T-cell (primary cell): ENCODE measurements at regions not wholly inside any gene's neighbourhood (a gene's known extent, or its start where the extent isn't known, plus 50 kb on each side); places are given as distances from the start of the nearest gene placed in this dataset.
"Not testable (repeated sequence)": the region's sequence is repeated elsewhere in the genome, so short reads cannot be mapped to it uniquely, and the experiment has no call there.

Experiments used
- ATAC-seq, 4 experiments: fragments of 200-7000 bp in 3 of 4; fragments of 150-1000 bp in 1 of 4; cut with Tn5 transposase; replicated peaks in 1 of 4; 1 replicate in 3 of 4; 2 replicates in 1 of 4; pipeline ENCODE4 v1.10.0; 2021; ENCODE audit warnings: moderate library complexity in 3 of 4, mild to moderate bottlenecking in 2 of 4, moderate number of reproducible peaks in 1 of 4
- CTCF ChIA-PET, 2 donors: fragments of 300-600 bp; sonication (Branson Sonifier 250); formaldehyde crosslinking; loops; one replicate each; lab custom pipeline; 2022; ENCODE audit warnings: antibody characterized with exemption in 2 of 2; lab: Charles Lee
- POLR2A ChIA-PET, 2 donors: fragments of 300-600 bp; sonication (Branson Sonifier 250); formaldehyde crosslinking; loops; one replicate each; lab custom pipeline; 2022; ENCODE audit warnings: antibody characterized with exemption in 2 of 2; lab: Charles Lee
- DNase-seq, 35 experiments: peaks; one replicate each; pipeline versions ENCODE4 v3.0.0 to v3.0.0-alpha.2; 2013 to 2023
- H3K27ac ChIP-seq: one replicate; pipeline ENCODE4 v1.5.1; 2013; ENCODE audit warnings: low read length
- H3K27me3 ChIP-seq, 2 experiments: replicated peaks in 1 of 2; 1 replicate in 1 of 2; 2 replicates in 1 of 2; pipeline versions ENCODE4 v1.6.1 to v1.7.0; 2013; ENCODE audit warnings: low read length in 1 of 2, mixed read lengths in 1 of 2; ENCODE audit not compliant: control insufficient read depth in 2 of 2, insufficient read depth in 2 of 2; ENCODE audit errors: extremely low read depth in 1 of 2
- H3K36me3 ChIP-seq, 2 donors: 1 replicate in 1 of 2; 2 replicates in 1 of 2; pipeline versions ENCODE4 v1.6.1 to v1.7.0; 2013; ENCODE audit warnings: low read length in 1 of 2; ENCODE audit not compliant: control insufficient read depth in 2 of 2, insufficient read depth in 1 of 2; ENCODE audit errors: extremely low read depth in 1 of 2
- H3K4me1 ChIP-seq, 2 experiments: 1 replicate in 1 of 2; 2 replicates in 1 of 2; pipeline versions ENCODE4 v1.6.1 to v1.7.0; 2013; ENCODE audit warnings: low read length in 2 of 2, mixed read lengths in 1 of 2; ENCODE audit not compliant: insufficient read depth in 2 of 2, control insufficient read depth in 1 of 2; ENCODE audit errors: extremely low read depth in 1 of 2
- H3K4me3 ChIP-seq, 2 donors: 1 replicate in 1 of 2; 2 replicates in 1 of 2; pipeline versions ENCODE4 v1.5.1 to v1.7.0; 2013; ENCODE audit warnings: mild to moderate bottlenecking in 2 of 2, low read length in 1 of 2, moderate library complexity in 1 of 2; ENCODE audit not compliant: control insufficient read depth in 1 of 2; ENCODE audit errors: extremely low read depth in 1 of 2
- H3K9me3 ChIP-seq: 2 replicates; pipeline ENCODE4 v1.7.0; 2013
- H3K27ac Mint-ChIP-seq, 2 donors: one replicate each; pipeline ENCODE4 v1.8.0; 2020 to 2021; ENCODE audit warnings: mild to moderate bottlenecking in 2 of 2, mixed read lengths in 2 of 2
- H3K27me3 Mint-ChIP-seq, 2 donors: one replicate each; pipeline ENCODE4 v1.8.0; 2021 to 2022; ENCODE audit warnings: mixed read lengths in 2 of 2
- H3K36me3 Mint-ChIP-seq: one replicate; pipeline ENCODE4 v1.8.0; 2021; ENCODE audit warnings: mixed read lengths
- H3K4me1 Mint-ChIP-seq, 3 donors: one replicate each; pipeline ENCODE4 v1.8.0; 2020 to 2022; ENCODE audit warnings: mixed read lengths in 3 of 3, mild to moderate bottlenecking in 1 of 3
- H3K4me3 Mint-ChIP-seq, 3 donors: one replicate each; pipeline ENCODE4 v1.8.0; 2020 to 2022; ENCODE audit warnings: mild to moderate bottlenecking in 3 of 3, mixed read lengths in 3 of 3, moderate library complexity in 3 of 3
- H3K9me3 Mint-ChIP-seq, 3 donors: one replicate each; pipeline ENCODE4 v1.8.0; 2020 to 2022; ENCODE audit warnings: mixed read lengths in 3 of 3
- WGBS: methylation state at CpG from one replicate; pipeline ENCODE4 v1.1.5; 2013; ENCODE audit warnings: missing lambda C conversion rate; ENCODE audit not compliant: insufficient coverage; 5-methylcytosine and 5-hydroxymethylcytosine counted together

DNA sequence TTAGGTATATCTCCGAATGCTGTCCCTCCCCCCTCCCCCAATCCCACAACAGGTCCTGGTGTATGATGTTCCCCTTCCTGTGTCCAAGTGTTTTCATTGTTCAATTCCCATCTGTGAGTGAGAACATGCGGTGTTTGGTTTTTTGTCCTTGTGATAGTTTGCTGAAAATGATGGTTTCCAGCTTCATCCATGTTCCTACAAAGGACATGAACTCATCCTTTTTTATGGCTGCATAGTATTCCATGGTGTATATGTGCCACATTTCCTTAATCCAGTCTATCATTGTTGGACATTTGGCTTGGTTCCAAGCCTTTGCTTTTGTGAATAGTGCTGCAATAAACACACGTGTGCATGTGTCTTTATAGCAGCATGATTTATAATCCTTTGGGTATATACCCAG is 199.1 kb downstream of the CTH start:
- H3K4me3 ChIP-seq, H3K9me3 ChIP-seq, DNase-seq, H3K27ac Mint-ChIP-seq, H3K27ac ChIP-seq, H3K4me1 Mint-ChIP-seq, H3K27me3 ChIP-seq, H3K4me3 Mint-ChIP-seq, H3K4me1 ChIP-seq, CTCF ChIA-PET, H3K36me3 ChIP-seq, H3K9me3 Mint-ChIP-seq, H3K36me3 Mint-ChIP-seq, H3K27me3 Mint-ChIP-seq, ATAC-seq: not testable (repeated sequence)
- POLR2A ChIA-PET, result interaction anchor here in 1 of 2 donors (0.6 kb wide), 1 partner anchor 219 kb away, joined by 7 read pairs; no protein-coding TSS in a partner anchor
- no CpG with 5 or more reads among the region's 3 CpGs for WGBS

DNA sequence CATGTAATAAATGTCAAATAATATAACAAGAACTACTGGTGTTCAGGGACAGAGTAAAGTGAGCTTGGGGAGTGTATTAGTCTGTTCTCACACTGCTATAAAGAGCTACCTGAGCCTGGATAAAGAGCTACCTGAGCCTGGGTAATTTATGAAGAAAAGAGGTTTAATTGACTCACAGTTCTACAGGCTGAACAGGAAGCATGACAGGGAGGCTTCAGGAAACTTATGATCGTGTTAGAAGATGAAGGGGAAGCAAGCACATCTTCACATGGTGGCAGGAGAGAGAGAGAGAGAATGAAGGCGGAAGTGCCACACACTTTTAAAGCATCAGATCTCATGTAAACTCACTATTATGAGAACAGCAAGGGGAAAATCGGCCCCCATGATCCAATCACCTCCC is 205.9 kb downstream of the CTH start:
- Histone ChIP-seq H3K9me3 (no peaks in the 10 kb centered on the region), H3K27me3 (no peaks in the 10 kb centered on the region), H3K4me3 (no peak overlapping the region), H3K4me1 (no peaks in the 10 kb centered on the region), H3K36me3 (no peaks in the 10 kb centered on the region), H3K27ac (no peak overlapping the region)
- Mint-ChIP-seq H3K36me3 (no peaks in the 10 kb centered on the region), H3K9me3 (peaks cover 8 to 17% (median 8%) of the 10 kb centered on the region in 3 donors), H3K27ac (no peak overlapping the region), H3K27me3 (peaks cover 0 to 4% of the 10 kb centered on the region in 2 donors), H3K4me1 (no peaks in the 10 kb centered on the region), H3K4me3 (no peak overlapping the region)
- WGBS, result 25% methylated on average over 1 of the region's 3 CpGs
- ATAC-seq (no peak), DNase-seq (no peak)
- ChIA-PET CTCF (interaction anchor here in 1 of 2 donors (0.6 kb wide), 1 partner anchor 694 kb away, joined by 3 read pairs; no protein-coding TSS in a partner anchor), POLR2A (no interaction called here)

DNA sequence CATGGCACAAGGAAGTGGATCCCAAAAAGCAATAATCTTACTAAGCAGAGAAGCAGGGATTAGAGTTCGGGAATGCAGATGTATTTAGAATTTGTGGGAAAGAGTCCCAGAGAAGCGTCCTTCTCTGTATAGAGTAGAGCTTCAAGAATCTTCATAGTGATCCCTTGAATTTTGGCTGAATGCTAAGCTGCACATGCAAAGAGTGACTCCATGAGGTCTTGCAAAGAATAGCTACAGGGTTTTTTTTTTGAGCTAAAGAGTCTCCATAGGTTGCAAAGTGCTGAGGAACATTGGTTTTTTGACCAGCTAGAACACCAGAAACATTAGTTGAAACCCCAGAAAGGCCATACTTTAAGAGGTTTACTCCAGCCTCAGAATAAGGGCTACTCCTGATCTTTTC is 206.7 kb downstream of the CTH start:
- peaks cover 0 to 4% of the 10 kb centered on the region in 2 donors for H3K27me3 Mint-ChIP-seq
- 73% methylated on average over 2 of the region's 2 CpGs for WGBS
- H3K4me3 ChIP-seq, result no peak overlapping the region

DNA sequence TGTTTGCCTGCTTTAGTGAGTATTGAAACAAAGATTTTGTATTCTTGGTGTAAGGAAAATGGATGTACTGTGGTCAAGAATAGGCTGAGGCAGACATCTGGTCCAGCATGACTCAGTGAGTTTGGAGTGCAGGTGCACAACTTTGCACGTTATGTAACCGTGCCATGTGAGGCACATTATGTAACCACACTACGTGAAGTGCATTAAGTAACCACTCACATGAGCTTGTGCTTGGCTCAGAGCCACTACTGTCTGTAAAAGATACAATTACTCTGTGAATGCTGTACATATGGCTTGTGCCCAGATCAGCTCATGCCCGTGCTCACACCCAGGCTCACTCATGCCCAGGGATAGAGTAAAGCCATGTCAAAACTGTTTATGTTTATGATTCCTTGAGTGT is 216.8 kb downstream of the CTH start:
- no peak for ATAC-seq
- no peak overlapping the region for H3K27ac Mint-ChIP-seq
- ChIA-PET POLR2A (no interaction called here), CTCF (interaction anchor here in 1 of 2 donors (0.6 kb wide), 1 partner anchor 14 kb away, joined by 3 read pairs; no protein-coding TSS in a partner anchor)
- peaks cover 0 to 2% (median 0%) of the 10 kb centered on the region in 3 donors for H3K9me3 Mint-ChIP-seq
- H3K4me1 ChIP-seq, result no peaks in the 10 kb centered on the region
- H3K4me3 ChIP-seq, result no peak overlapping the region
- no peak overlapping the region for H3K27ac ChIP-seq
- 47% methylated on average over 4 of the region's 4 CpGs for WGBS
- H3K27me3 ChIP-seq, result peaks cover 0 to 4% of the 10 kb centered on the region in 2 experiments
- H3K36me3 ChIP-seq, result no peaks in the 10 kb centered on the region
- no peaks in the 10 kb centered on the region for H3K36me3 Mint-ChIP-seq
- no peak for DNase-seq
- no peaks in the 10 kb centered on the region for H3K9me3 ChIP-seq
- H3K4me3 Mint-ChIP-seq, result no peak overlapping the region
- H3K27me3 Mint-ChIP-seq, result no peaks in the 10 kb centered on the region
- H3K4me1 Mint-ChIP-seq, result no peaks in the 10 kb centered on the region

More for the DNA sequence above, 206.7 kb downstream of the CTH start:
- Histone ChIP-seq H3K4me1 (no peaks in the 10 kb centered on the region), H3K27me3 (no peaks in the 10 kb centered on the region), H3K36me3 (no peaks in the 10 kb centered on the region), H3K27ac (no peak overlapping the region), H3K9me3 (no peaks in the 10 kb centered on the region)
- Mint-ChIP-seq H3K36me3 (no peaks in the 10 kb centered on the region), H3K9me3 (peaks cover 8 to 17% (median 8%) of the 10 kb centered on the region in 3 donors), H3K4me3 (no peak overlapping the region), H3K27ac (no peak overlapping the region), H3K4me1 (no peaks in the 10 kb centered on the region)
- POLR2A ChIA-PET, result no interaction called here
- DNase-seq (no peak), ATAC-seq (no peak)
- CTCF ChIA-PET, result no interaction called here

DNA sequence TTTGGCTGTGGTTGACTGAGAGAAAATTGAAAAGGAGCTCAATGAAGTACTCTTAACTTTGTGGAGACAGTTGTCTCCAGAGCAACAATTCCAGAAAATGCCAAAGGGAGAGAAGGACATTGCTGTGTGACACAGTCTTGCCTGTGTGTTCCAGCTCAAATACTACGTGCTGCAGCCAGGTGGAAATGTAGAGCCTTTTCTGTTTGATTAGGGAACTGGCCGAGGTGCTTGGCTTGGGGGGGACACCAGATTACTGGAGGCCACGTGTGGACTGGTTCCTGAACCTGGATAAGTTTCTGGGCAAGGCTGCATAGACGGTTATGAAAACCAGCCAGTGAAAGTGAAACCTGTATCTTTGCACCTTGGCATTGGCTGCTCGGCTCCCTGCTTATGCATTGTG is 217.9 kb downstream of the CTH start:
- H3K4me3 ChIP-seq, result no peak overlapping the region
- no peak overlapping the region for H3K4me3 Mint-ChIP-seq
- DNase-seq, result no peak
- CTCF ChIA-PET, result no interaction called here
- WGBS, result 74% methylated on average over 5 of the region's 5 CpGs
- H3K4me1 ChIP-seq, result no peaks in the 10 kb centered on the region
- POLR2A ChIA-PET, result no interaction called here
- H3K27ac ChIP-seq, result no peak overlapping the region
- ATAC-seq, result no peak
- H3K9me3 ChIP-seq, result no peaks in the 10 kb centered on the region
- H3K27me3 Mint-ChIP-seq, result no peaks in the 10 kb centered on the region
- H3K36me3 ChIP-seq, result no peaks in the 10 kb centered on the region
- no peaks in the 10 kb centered on the region for H3K4me1 Mint-ChIP-seq
- peaks cover 0 to 4% of the 10 kb centered on the region in 2 experiments for H3K27me3 ChIP-seq
- H3K27ac Mint-ChIP-seq, result no peak overlapping the region
- H3K36me3 Mint-ChIP-seq, result no peaks in the 10 kb centered on the region
- peaks cover 0 to 2% (median 0%) of the 10 kb centered on the region in 3 donors for H3K9me3 Mint-ChIP-seq

DNA sequence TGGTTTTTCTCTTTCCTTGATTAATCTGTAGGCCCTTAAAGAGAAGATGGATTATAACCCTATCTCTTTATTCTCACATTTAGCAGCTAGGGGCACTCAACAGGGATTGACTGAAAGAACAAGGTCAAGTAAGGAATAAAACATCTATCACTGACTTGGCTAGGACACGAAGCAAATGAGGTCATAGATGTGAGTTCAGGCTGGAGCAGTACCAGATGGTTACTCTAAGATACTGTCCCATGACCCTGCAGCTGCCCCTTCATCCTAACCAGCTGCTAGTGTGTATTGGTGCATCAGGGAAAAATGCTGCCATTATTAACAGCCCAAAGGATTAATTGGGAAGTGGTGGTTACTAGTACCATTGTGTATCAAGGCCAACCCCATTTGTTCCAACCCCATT is 221.9 kb downstream of the CTH start:
- Mint-ChIP-seq H3K4me3 (no peak overlapping the region), H3K36me3 (no peaks in the 10 kb centered on the region)

DNA sequence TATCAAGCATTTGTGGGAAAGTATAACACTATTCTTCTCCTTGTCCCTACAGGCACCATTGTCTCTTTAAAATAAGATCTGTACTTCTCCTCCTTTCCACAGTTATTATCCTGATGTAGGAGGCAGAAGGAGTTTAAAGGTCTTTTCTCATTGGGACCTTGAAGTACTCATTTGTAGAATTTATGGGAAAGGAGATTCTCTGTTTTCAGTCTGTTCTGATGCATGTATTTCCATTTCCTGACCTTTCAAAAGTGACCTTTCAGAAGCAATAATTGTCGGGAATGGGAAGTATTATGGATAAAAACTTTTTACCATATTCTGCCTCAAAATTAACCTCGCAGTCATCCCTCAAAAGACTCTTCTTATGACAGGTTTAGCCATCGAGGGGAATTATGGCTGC is 224.8 kb downstream of the CTH start:
- Histone ChIP-seq H3K4me1 (no peaks in the 10 kb centered on the region), H3K27me3 (no peaks in the 10 kb centered on the region), H3K27ac (no peak overlapping the region), H3K9me3 (no peaks in the 10 kb centered on the region), H3K36me3 (no peaks in the 10 kb centered on the region), H3K4me3 (no peak overlapping the region)
- DNase-seq, result no peak
- no peak for ATAC-seq
- no peak overlapping the region for H3K4me3 Mint-ChIP-seq
- no peak overlapping the region for H3K27ac Mint-ChIP-seq
- H3K36me3 Mint-ChIP-seq, result no peaks in the 10 kb centered on the region
- no CpG with 5 or more reads among the region's 3 CpGs for WGBS
- H3K9me3 Mint-ChIP-seq, result peaks cover 0 to 8% (median 3%) of the 10 kb centered on the region in 3 donors
- no peaks in the 10 kb centered on the region for H3K4me1 Mint-ChIP-seq
- ChIA-PET CTCF (no interaction called here), POLR2A (no interaction called here)
- peaks cover 0 to 9% of the 10 kb centered on the region in 2 donors for H3K27me3 Mint-ChIP-seq

More for the DNA sequence above, 221.9 kb downstream of the CTH start:
- Mint-ChIP-seq H3K27me3 (peaks cover 0 to 9% of the 10 kb centered on the region in 2 donors), H3K9me3 (peaks cover 0 to 8% (median 0%) of the 10 kb centered on the region in 3 donors), H3K27ac (no peak overlapping the region), H3K4me1 (no peaks in the 10 kb centered on the region)
- Histone ChIP-seq H3K4me3 (no peak overlapping the region), H3K27me3 (peaks cover 0 to 4% of the 10 kb centered on the region in 2 experiments), H3K27ac (no peak overlapping the region), H3K9me3 (no peaks in the 10 kb centered on the region), H3K4me1 (no peaks in the 10 kb centered on the region), H3K36me3 (no peaks in the 10 kb centered on the region)
- ChIA-PET CTCF (no interaction called here), POLR2A (no interaction called here)
- no peak for ATAC-seq
- 40% methylated on average over 1 of the region's 1 CpG for WGBS
- DNase-seq, result no peak
